Astrocyte of the spinal cord (primary cell): ENCODE measurements at regions not wholly inside any gene's neighbourhood (a gene's known extent, or its start where the extent isn't known, plus 50 kb on each side); places are given as distances from the start of the nearest gene placed in this dataset.

Experiments
- DNase-seq: peaks from one replicate; pipeline ENCODE4 v3.0.0; 2011; ENCODE audit warnings: low read depth, low spot score
- H3K4me3 ChIP-seq: 2 replicates; pipeline ENCODE4 v1.5.1; 2011; ENCODE audit warnings: low read depth, mild to moderate bottlenecking, low read length, moderate library complexity
- in situ Hi-C: cut with HindIII; loops from 2 replicates; pipeline ENCODE4 v1.10.0; 2017; ENCODE audit warnings: low sequenced_read_pairs
- TF ChIP-seq, protein P1 (sequence below): IDR thresholded peaks from 2 replicates; pipeline ENCODE4 v1.5.1; 2012; ENCODE audit warnings: low read depth, mild to moderate bottlenecking, low read length, inconsistent platforms

DNA sequence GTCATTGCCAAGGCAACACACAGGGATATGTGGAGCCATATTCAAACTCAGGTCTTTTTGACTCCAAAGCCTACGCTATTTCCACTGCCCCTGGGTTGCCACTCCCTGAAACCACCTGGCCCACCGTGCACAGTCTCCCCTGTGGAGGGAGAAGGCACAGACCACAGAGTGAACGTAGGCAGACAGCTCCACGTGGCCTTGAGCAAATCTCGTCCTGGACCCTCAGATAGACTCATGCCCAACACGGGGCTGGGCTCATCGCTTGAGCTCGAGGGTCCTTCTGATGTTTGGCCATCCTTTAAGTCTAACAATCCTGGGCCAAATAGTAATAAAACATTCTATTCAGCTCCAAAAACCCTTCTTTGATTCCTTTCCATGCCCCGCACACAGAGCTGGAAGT lies 72.0 kb downstream of the CPN2 start:
- in situ Hi-C loops = no loop called here
- no peak overlapping the region for H3K4me3 ChIP-seq
- no peak for DNase-seq
- TF ChIP-seq, protein P1, sequence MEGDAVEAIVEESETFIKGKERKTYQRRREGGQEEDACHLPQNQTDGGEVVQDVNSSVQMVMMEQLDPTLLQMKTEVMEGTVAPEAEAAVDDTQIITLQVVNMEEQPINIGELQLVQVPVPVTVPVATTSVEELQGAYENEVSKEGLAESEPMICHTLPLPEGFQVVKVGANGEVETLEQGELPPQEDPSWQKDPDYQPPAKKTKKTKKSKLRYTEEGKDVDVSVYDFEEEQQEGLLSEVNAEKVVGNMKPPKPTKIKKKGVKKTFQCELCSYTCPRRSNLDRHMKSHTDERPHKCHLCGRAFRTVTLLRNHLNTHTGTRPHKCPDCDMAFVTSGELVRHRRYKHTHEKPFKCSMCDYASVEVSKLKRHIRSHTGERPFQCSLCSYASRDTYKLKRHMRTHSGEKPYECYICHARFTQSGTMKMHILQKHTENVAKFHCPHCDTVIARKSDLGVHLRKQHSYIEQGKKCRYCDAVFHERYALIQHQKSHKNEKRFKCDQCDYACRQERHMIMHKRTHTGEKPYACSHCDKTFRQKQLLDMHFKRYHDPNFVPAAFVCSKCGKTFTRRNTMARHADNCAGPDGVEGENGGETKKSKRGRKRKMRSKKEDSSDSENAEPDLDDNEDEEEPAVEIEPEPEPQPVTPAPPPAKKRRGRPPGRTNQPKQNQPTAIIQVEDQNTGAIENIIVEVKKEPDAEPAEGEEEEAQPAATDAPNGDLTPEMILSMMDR = no peak

DNA sequence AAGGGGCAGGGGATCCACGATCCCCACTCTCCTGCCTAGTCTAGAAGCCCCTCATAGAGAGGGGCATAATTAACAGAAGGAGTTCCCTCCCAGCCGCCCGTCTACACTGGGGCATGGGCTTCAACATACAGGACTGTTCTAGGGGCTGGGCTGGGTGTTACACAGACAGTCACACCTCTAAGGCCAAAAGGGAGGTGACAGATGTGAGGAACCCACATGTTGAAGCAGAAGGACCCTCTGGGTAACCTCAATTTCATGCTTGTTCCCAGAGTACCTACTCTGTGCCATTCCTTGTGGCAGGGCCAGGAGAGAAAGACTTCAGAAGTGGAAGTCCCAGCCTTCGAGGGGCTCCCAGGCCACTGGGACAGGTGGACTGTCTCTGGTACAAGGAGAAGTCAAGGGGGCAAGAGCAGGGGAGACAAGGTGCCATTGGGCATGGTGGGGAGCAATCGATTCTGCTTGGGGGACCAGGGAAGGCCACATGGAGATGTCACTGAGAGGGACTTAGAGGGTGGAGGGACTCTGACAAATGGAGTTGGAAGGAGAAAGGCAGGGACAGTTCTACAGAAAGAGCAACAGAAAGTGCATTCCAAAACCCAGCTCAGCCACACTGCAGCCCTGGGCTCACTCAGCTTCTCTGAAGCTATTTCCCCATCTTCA lies 71.3 kb downstream of the CPN2 start:
- in situ Hi-C loops = no loop called here
- H3K4me3 ChIP-seq = no peak overlapping the region
- TF ChIP-seq, protein P1 = no peak
- DNase-seq = no peak

DNA sequence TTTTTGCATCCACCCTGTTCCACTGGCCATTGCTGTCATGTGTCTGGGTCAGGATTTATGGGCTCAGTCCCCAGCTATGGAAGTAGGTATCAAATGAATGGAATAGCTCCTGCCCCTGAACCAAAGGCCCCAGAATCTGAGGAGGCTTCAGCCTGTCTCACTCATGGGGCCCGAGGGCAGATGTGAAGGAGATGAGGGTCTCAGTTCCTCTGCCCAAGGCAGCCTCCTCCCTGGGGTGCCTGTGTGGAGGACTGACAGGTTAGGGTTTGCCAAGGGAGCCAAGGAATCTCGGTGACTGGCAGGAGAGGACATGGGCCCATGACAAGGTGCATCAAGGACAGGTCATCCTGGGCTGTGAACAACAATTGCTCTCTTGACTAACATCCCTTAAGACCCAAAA lies 70.4 kb downstream of the CPN2 start:
- TF ChIP-seq, protein P1 = no peak
- DNase-seq = no peak
- no peak overlapping the region for H3K4me3 ChIP-seq
- in situ Hi-C loops = no loop called here

DNA sequence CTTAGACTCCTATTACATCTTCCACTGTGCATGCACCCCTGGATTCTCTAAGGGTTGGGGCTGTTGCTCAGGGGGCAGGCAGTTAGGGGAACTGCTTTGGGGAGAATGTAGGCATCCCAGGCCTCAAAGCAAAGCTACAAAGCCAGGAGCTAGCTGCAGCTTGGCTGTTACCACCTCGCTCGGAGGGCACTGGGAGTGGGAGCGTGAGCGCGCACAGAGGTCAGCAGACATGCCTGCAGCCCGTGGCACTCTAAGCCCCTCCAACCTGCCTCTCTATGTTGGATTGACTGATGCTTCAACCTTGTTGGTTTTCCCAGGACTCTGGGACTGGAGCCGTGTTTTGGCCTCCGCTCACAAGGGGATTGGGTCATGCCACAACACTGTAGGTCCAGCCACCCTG lies 69.8 kb downstream of the CPN2 start:
- H3K4me3 ChIP-seq = no peak overlapping the region
- in situ Hi-C loops = no loop called here
- TF ChIP-seq, protein P1 = no peak
- no peak for DNase-seq

DNA sequence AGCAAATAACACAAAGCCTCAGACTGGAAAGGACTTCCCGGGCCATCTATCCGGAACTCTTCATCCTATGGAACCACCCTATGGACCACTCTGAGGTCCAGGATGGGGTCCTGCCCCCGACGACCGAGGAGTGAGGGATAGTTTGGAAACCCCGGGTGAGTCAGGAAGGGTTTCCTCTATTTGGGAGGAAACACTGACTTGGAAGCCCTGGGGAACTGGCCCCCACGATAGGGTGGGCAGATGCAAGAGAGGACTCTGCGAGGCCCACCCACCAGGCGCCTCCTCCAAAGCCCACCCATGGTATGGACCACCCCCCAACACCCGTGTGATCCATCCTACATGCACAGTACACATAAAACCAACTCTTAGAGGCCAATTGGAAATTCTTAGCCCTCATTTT lies 69.4 kb downstream of the CPN2 start:
- TF ChIP-seq, protein P1 = no peak
- in situ Hi-C loops = no loop called here
- H3K4me3 ChIP-seq = no peak overlapping the region
- no peak for DNase-seq

DNA sequence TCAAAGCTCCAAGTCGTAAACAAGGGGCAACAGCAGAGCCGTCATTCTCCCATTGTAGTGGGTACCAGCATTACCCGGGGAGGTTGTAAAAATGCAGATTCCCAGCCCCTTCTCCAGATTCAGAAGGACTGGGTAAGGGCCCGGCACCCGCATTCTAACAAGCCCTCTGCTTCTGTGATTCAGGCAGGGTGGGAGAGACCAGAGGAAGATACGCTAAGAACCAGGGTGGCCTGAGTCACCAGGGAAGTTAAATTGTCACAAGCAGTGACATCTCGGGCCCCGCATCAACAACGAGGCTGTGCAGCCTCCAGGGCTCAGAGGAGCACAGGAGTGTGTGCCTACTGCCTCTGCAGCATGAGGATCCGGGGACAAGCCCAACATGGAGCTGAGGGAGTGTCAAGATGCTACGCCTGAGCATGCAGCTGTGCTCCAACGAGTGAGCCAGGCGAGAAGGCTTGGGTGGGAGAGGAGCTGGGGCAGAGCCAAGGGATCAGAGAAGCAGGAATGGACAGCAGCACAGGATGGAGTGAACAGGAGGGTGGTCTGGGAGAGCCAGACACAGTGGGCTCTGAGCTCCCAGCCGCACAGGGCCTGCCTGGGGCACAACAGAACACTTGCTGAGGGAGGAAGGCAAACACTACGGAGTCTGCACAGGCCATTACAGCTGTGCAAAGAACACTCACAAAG lies 68.5 kb downstream of the CPN2 start:
- H3K4me3 ChIP-seq = no peak overlapping the region
- TF ChIP-seq, protein P1 = no peak
- in situ Hi-C loops = no loop called here
- no peak for DNase-seq
